HG03103 (cell line): ENCODE measurements at regions not wholly inside any gene's neighbourhood (a gene's known extent, or its start where the extent isn't known, plus 50 kb on each side); places are given as distances from the start of the nearest gene placed in this dataset.

ENCODE experiments used
- ATAC-seq: cut with Tn5 transposase; IDR thresholded peaks from one replicate; pipeline ENCODE4 v1.9.1; 2021; ENCODE audit warnings: low read depth; ENCODE audit not compliant: unreplicated experiment

DNA sequence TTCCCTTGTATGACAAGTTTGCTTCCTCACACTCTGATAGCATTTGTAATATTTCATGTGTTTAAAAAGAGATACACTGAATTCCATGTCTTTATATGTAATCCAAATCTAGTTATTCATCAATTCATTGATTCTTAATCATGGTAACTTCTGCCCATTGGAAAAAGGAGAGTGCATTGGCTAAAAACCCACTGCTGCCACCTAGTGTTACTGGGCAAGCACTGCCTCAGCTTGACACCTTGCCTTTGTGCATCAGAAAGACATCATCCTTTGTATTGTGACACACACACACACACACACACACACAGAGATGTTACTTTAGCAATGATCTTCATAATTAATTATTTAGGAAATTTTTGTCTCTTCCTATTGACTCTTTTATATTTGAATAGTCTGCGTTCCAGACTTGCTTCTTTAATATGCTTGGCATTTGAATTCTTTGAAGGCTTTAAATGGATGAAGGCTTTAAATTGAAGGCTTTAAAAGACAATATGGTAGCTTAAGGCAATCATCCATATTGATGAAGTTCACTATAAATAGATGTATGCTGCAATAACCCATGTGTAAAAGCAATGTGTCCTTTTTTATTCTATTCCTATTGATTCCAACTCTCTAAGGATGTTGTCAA is 414.2 kb upstream of the CHST9 start:
- no peak for ATAC-seq

DNA sequence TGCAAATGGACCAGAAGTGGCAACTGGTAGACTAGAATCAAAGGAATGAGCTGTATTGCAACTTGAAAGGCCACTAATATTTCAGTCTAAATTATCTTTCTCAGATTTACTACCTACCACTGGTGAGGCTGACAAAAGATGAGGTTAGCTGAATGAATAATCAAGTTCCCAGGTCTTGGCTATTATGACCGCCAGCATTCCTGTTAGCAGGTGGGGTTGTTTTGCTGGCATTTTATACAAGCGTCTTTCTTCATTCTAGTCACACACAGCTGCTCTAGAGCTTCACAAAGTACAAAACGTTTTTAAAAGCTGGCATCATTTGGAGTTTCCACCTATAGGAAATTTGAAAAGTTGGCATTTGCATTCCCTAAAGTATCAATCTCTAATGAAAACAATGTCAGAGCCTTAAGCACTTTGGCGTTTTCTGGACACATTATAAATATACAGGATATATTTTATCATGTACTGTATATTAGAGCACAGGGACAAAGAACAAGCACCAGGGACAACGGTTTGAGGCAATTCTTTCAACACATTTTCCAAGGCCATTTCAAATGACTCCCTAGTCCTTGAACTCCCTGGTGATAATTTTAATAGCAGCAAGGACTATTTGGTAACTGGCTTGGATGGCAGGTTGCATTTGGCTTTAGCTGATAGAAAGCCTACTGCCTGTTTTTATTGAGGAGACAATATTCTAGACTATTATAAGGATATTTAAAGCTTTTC is 410.2 kb upstream of the CHST9 start:
- no peak for ATAC-seq

DNA sequence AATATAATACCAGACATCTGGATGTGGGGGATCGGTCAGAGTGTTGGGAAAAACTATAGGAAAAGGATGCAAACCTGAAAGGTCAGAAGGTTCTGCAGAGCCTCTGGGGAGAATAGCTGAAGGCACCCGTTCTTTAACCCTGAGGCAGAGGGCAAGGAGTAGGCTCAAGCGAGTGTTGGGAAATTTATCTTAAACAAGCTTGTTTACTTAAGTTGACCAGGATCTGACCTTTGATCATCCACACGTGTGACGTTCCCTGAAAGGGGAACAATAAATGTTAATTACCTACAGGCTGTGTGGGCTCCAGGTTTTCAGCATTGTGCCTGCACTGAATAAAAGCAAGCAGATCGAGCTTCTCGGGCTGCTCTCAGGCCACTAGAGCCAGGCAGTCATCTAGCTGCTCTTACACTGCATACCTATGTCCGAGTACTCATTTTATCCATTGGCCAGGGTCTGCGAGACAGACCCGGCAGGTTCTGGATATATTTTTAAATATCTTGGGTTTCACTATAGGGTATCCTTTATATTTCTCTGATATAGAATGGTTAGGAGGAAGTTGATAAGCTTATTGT is 400.6 kb upstream of the CHST9 start:
- no peak for ATAC-seq

DNA sequence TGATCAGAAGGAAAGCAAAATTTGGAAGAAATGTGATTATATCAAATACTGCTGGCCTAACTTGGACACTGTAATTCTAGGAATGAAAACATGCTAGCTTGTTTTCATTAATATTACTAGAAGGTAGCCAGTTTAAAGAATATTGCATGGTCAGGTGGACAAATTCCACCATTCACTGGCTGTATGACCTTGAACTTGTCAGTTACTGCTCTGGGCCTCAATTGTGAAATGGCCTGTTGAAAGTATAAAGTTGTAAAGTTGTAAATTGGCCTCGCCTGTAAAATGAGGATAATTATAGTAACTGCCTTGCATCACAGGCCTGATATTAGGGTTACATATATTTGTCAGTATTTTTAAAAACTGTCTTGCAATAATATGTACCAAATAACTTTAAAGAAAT is 398.4 kb upstream of the CHST9 start:
- ATAC-seq = no peak

DNA sequence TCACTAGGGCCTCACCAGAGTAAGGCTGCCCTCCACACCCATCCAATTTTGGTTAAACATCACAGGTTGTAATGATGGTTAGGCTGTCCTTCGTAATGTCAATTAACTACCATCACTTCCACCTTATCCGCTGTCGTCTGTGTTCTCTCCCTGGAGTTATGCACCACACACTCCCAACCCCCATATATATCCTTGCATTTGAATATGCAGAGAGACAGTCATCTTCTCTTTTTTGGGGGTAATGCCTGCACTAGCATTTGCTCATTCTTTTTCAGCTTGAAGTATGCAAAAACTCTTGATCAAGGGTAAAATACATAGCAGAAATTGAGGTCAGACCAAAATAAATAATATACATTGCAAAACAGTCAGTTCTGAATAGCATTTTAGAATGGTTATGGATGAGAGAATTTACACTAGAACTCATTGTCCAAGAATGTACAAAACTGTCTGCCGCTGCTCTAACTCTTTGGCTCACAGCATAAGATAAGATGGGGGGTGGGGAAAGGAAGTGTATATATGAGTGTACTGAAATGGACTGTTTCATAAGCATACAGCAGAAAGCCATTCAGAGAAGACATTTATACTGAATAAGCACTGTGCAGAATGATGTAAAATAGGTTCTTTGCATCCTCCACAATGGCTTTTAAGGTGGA is 397.8 kb upstream of the CHST9 start:
- ATAC-seq = no peak

DNA sequence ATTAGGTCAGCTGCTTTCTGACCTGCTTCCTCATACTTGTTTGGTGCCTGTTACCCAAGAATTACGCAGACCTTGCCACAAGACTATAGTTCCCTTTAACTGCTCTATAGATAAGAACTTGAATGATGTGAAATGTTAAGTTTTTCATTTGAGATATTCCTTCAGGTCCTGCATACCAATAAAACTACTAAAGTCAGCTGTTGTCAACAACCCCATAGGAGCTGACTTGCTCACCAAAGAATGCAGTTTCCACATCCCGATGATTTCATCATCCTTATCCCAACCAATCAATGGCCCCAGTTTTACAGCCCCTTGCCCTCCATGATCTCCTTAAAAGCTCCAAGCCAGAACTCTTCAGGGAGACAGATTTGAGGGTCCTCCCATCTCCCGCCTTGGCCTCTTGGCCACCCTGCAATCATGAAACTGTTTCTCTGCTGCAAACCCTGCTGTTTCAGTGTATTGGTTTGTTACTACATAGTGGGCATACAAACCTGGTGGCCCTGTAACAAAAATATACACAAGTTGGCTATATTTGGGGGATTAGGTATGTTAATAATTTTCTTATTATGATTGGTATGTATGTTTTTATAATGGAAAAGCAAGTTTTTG is 396.3 kb upstream of the CHST9 start:
- no peak for ATAC-seq

DNA sequence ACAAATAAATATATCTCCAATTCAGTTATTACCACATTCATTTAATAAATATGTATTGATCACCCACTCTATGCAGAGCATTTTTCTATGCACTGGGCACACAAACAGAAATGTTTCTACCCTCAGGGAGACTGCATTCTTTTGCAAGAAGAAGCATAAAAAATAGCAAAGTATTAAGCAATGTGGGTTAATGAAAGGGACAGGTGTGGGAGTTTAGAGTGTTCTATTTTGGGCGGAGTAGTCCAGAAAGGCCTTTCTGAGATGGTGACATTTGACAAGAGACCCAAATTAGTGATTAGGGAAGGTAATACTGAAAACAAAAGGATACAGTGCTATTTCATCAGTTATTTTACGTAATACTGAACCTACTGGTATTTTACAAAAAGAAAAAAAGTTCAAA is 394.3 kb upstream of the CHST9 start:
- ATAC-seq = no peak

DNA sequence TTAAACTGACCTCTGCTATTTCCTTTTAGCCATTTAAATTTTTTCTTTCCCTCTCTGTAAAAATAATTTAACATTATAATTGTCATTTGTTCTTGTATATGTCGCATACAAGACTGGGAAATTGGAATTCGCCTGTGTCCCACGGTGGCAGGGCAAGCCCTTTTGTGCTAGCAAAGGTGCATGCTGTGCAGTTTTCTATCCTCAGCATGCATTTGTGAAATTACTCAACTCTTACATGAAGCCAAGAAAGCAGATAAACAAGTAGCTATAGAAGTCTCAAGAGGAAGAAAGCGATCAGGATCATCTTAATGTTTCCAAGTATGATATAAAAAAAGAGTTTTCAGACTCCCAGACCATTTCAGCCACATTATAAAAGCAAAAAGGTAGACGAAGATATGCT is 392.6 kb upstream of the CHST9 start:
- no peak for ATAC-seq

DNA sequence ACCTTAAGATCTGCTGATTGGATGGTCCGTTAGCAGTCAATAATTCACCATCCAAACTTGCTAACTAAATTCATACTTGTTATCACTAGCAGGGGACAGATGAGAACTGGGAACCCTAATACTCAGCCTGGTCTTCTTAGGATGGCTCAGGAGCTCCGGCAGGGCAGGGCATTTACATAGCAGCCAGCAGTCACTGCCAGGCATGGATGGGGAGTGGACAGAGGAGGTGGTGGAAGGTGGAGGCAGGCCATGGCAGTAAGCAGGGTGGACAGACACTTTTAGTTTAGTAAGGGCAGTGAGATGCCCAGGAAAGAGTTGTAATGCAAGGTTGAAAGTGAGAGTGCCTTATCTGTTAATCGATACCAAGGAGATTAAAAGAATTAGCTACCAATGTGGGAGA is 392.2 kb upstream of the CHST9 start:
- ATAC-seq = no peak

DNA sequence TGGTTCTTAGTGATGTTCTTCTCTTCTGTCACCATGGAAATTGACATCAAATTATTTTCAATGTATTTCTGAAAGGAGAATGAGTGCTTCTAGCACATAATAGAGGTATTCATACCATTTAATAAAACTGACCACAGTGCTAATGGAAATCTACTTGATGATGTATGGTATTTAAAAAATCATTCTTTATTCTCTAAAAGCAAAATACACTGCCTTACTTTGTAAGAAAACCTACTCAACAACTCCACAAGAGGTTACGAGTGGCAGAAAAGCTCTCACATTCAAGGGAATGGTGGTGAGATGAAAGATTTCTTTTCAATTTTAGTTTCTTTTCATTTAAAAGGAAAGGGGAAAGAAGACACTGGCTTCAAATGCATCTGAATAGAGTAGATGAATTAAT is 382.3 kb upstream of the CHST9 start:
- ATAC-seq = no peak

DNA sequence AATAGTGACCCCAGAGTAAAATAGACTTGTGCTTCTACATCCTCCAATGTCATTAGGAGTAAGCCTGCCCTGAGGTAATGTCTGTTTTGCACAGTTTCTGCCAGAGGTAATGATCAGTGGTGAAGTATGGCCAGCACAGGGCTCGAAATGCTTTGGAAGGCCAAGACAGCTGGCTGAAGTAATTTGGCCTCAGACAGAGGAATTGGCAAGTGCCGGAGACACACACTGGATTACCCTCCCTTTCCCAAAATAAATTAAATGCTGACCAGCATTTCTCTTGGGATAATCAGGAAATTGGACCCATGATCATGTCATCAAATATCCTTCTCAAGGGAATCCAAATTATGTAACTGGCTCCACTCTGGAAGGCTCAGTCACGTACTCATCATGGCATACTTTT is 379.0 kb upstream of the CHST9 start:
- ATAC-seq = no peak

DNA sequence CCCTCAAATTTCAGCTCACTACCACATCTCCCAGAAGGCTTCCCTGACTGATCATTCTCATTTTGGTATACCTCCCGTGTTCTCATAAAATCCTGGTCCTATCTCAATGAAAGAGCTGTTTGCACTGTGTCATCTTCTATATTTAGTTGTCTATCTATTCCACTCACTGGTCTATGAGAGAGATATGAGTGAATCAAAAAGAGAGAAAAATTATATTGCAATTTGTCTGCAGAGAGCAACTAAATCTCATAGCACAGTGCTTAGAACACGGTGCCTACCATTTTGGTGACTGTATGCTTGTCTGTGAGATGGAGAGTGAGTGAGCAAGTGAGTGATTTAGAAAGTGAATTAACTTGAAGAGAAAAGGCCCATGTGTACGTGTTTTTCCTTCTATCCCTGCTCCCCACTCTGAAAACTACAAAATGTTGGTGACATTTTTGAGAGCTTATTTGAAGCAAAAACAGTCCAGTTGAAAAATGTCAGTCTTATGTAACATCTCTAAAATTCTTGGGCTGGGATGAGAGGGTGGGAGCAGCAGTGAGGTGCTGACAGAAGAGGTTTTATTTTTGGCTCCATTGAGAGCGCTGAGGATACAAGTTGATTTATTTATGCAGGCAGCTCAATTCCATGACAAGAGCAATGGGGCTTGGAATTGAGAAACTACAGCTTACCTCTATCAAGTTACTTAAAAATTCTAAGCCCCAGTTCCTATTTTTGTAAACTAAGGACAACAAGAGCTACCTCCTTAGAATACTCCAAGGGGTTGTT is 373.5 kb upstream of the CHST9 start:
- ATAC-seq = no peak

DNA sequence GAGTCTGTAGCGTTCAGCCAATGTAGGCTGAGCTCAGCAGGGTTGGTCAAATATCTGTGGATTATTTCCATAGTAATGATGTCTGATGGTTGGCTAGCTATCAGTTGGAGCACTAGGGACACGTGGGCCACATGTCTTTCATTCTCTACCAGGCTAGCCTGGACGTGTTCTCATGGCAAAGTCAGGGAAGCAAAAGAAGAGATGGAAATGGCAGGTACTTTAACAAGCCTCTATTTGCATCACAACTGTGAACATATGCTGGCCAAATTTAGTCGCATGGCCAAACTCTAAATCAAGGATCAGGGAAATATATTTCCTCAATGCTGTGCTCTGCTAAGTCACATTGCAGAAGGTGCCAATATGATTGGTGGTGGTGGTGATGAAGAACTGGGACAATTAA is 371.6 kb upstream of the CHST9 start:
- ATAC-seq = no peak

DNA sequence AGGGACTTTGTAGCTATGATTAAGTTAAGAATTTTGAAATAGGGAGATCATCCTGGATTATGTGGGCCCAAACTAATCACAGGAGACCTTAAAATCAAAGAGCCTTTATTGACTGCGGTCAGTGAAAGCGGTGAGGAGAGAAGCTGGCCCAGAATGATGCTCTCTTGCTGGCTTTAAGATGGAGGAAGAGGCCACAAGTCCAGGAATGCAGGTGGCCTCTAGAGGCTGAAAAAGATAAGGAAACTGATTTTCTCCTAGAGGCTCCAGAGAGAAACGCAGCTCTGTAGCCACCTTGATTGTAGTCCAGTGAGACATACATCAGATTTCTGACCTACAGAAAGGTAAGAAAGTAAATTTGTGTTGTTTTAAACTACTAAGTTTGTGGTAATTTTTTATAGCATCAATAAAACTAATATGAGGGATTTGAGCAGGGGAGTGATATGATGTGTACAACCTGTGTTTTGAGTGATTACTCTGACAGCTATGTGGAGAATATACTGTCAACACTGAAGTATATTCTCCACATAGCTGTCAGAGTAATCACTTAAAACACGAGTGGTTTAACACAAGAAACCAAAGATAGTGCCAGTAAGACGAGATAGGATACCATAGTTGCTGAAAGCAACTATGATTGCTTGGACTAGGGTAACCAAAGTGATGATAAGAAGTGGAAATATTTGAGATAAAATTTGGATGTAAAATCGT is 364.4 kb upstream of the CHST9 start:
- no peak for ATAC-seq

DNA sequence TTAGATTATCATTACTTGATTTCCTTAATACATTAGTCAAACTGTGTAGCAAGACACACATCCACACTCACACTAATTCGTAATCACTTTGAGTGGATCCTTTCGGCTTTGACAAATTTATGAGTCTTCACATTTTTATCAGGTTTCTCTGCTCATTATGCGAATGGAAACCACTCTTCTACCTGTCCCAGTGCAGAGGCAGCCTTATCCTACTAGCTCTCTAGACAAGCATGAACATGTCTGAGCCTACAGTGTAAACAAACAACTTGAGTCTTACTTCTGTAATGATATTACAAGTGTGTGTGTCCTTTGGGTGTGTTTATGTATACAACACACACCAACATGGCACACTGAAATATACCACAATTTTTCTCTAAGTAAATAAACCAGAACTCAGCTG is 361.9 kb upstream of the CHST9 start:
- ATAC-seq = no peak

DNA sequence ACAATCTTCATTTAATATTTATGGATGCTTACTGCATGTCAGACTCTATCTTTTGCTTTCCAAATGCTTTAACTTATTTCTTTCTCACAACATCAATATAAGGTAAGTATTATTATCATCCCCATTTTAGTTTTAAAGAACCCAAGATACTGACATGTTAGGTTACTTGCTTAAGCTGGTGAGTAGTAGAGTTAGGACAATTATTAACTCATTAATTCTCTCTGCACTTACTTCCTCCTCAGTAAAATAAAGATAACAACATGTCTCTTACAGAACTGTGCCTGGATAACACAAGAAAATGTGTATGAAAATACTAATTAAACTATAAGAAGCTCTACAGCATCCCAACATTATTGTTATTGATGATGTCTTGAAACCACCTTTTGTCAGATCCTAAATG is 359.1 kb upstream of the CHST9 start:
- no peak for ATAC-seq

DNA sequence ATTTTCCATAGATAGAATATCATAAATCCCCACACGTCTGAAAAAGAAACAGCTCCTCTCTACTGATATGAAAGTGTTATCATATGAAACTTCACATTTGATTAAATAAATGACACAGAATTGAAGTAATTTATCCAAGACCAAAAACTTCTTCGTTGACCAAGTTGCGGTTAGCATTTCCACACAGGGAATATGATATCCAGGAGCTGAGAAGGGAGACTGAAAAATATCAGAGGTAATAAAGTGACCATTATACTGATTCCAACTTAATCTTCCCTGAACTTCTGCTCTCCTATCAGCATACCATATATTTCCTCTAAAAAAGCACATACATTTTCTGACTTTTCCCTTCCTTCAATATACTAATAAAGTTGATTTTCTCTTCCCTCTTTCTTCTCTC is 356.2 kb upstream of the CHST9 start:
- ATAC-seq = no peak

DNA sequence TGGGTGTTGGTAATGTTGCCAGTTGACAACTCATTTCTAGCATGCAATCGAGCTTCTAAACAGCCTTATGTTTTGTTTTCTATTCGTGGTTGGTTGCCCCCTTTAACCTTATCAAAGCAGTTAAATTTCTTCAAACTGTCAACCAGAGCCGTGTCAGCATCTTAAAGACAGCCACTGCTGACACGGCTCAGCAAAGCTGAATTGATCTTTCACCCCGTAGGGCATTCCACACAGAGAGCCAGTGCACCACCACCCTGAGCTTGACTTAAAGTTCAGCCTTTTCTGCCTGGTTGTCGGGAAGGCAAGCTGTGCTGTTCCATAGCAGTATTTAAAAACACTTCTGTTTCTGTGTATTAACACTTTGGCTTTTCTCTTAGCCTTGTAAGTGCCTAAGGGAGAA is 355.0 kb upstream of the CHST9 start:
- no peak for ATAC-seq

DNA sequence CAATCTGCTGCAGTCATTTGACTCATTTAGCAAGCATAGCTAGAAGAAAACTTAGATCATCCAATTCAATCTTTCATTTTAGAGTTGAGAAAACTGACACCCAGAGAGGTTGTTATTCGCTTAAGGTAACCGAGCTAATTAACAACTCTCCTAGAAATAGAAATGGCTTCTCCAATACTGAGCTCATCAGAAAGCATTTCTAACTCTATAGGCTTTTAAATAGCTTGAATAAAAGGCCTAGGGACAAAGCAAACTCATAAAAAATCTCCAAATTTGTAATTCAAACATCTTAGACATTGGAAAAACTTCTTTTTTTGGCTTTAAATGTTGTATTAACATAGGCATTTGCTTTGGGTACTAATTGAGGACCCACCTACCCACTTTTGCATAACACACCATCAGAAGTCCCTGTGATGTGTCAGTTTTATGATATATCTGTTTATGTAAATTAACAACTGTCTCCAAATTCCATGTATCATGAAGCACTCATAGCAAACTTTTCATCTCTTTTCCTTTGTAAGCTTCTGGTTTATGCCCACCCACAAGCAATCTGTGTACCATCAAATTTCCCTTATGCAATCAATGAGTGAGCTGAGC is 343.9 kb upstream of the CHST9 start:
- no peak for ATAC-seq

DNA sequence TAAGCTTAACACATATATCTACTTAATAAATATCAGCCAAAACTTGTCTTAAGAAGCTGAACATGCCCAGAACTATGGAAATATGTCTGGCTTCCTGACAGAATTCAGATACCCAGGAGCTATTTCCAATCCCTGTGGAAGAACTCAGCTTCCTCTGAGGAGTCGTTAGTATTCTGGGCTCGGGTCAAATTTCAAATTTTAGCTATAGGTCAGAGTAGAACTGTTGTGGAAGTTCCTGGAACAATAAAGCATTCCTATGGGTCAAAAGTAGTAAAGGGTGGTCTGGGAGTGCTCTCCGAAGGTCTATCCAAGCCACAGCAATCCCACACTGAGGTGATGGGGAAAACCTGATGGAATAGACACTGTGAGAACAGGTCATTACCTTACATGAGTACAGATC is 342.7 kb upstream of the CHST9 start:
- ATAC-seq = no peak
